ENCODE measurements at regions not wholly inside any gene's neighbourhood (a gene's known extent, or its start where the extent isn't known, plus 50 kb on each side); places are given as distances from the start of the nearest gene placed in this dataset.
A peak's percentile ranks its signal among the peaks of the same experiment; 100 is the strongest.

- Mint-ChIP-seq H3K27ac (ENCODE audit: unreplicated experiment) (peak overlapping the region; percentile 88), H3K36me3 (ENCODE audit: low read depth, unreplicated experiment) (no peaks in the 10 kb centered on the region), H3K4me3 (ENCODE audit: unreplicated experiment) (peak overlapping the region; percentile 71), H3K27me3 (ENCODE audit: low read depth, unreplicated experiment) (peaks cover 6% of the 10 kb centered on the region), H3K4me1 (ENCODE audit: low read depth, unreplicated experiment) (peaks cover 30% of the 10 kb centered on the region), H3K9me3 (ENCODE audit: unreplicated experiment) (no peaks in the 10 kb centered on the region)
- Histone ChIP-seq H4K20me1 (ENCODE audit: insufficient read depth, low read length) (no peaks in the 10 kb centered on the region), H3K27me3 (ENCODE audit: insufficient read depth, low read length) (no peaks in the 10 kb centered on the region), H3K79me2 (ENCODE audit: insufficient read depth, low read length) (no peaks in the 10 kb centered on the region), H3K36me3 (ENCODE audit: insufficient read depth, low read length) (no peaks in the 10 kb centered on the region), H2AFZ (ENCODE audit: low read depth, low read length) (peak overlapping the region; percentile 6), H3K9ac (ENCODE audit: low read length) (peak overlapping the region; percentile 15), H3K9me3 (ENCODE audit: insufficient read depth, low read depth, low read length) (no peaks in the 10 kb centered on the region), H3K4me2 (ENCODE audit: low read length) (no peak overlapping the region), H3K4me3 (ENCODE audit: insufficient read depth, low read depth, low read length) (no peak overlapping the region), H3K27ac (ENCODE audit: low read depth, low read length) (no peak overlapping the region), H3K4me1 (ENCODE audit: insufficient read depth, low read length) (no peaks in the 10 kb centered on the region)
- no peak for DNase-seq (ENCODE audit: low read depth)
- FAIRE-seq, result no peak
- TF ChIP-seq CTCF (IDR thresholded peaks at IDR 0.05; ENCODE audit: insufficient read depth, low read depth, low read length) (no peak), EZH2 (IDR thresholded peaks at IDR 0.05; ENCODE audit: insufficient read depth, low read length) (no peak)
Observed at GRCh38 chr3:160161921-160162320, 63.3 kb upstream of the C3orf80 start.

GRCh38 chr3:160162440-160162839 is 62.8 kb upstream of the C3orf80 start:
- H3K9ac ChIP-seq (ENCODE audit: low read length), result peak overlapping the region; percentile 15

More at GRCh38 chr3:160162440-160162839, 62.8 kb upstream of the C3orf80 start:
- H2AFZ ChIP-seq (ENCODE audit: low read depth, low read length), result peak overlapping the region; percentile 6
- peak overlapping the region; percentile 71 for H3K4me3 Mint-ChIP-seq (ENCODE audit: unreplicated experiment)
- no peaks in the 10 kb centered on the region for H3K36me3 Mint-ChIP-seq (ENCODE audit: low read depth, unreplicated experiment)
- peaks cover 6% of the 10 kb centered on the region for H3K27me3 Mint-ChIP-seq (ENCODE audit: low read depth, unreplicated experiment)
- peak; percentile 38 for DNase-seq (ENCODE audit: low read depth)
- no peaks in the 10 kb centered on the region for H3K9me3 ChIP-seq (ENCODE audit: insufficient read depth, low read depth, low read length)
- no peaks in the 10 kb centered on the region for H3K36me3 ChIP-seq (ENCODE audit: insufficient read depth, low read length)
- H3K4me2 ChIP-seq (ENCODE audit: low read length), result no peak overlapping the region
- H3K27ac ChIP-seq (ENCODE audit: low read depth, low read length), result no peak overlapping the region
- no peaks in the 10 kb centered on the region for H4K20me1 ChIP-seq (ENCODE audit: insufficient read depth, low read length)
- H3K4me1 Mint-ChIP-seq (ENCODE audit: low read depth, unreplicated experiment), result peaks cover 30% of the 10 kb centered on the region
- peaks cover 1% of the 10 kb centered on the region for H3K9me3 Mint-ChIP-seq (ENCODE audit: unreplicated experiment)
- H3K27ac Mint-ChIP-seq (ENCODE audit: unreplicated experiment), result peak overlapping the region; percentile 88
- FAIRE-seq, result no peak
- no peaks in the 10 kb centered on the region for H3K27me3 ChIP-seq (ENCODE audit: insufficient read depth, low read length)
- no peaks in the 10 kb centered on the region for H3K4me1 ChIP-seq (ENCODE audit: insufficient read depth, low read length)
- no peaks in the 10 kb centered on the region for H3K79me2 ChIP-seq (ENCODE audit: insufficient read depth, low read length)
- TF ChIP-seq CTCF (IDR thresholded peaks at IDR 0.05; ENCODE audit: insufficient read depth, low read depth, low read length), result no peak
- TF ChIP-seq EZH2 (IDR thresholded peaks at IDR 0.05; ENCODE audit: insufficient read depth, low read length), result no peak
- no peak overlapping the region for H3K4me3 ChIP-seq (ENCODE audit: insufficient read depth, low read depth, low read length)

All from astrocyte (in vitro differentiated cells and primary cell).